GM18519 (cell line): ENCODE measurements at regions not wholly inside any gene's neighbourhood (a gene's known extent, or its start where the extent isn't known, plus 50 kb on each side); places are given as distances from the start of the nearest gene placed in this dataset.
"Not testable (repeated sequence)": the region's sequence is repeated elsewhere in the genome, so short reads cannot be mapped to it uniquely, and the experiment has no call there.

Source experiments
- ATAC-seq: cut with Tn5 transposase; IDR thresholded peaks from one replicate; pipeline ENCODE4 v1.9.1; 2021; ENCODE audit warnings: mild to moderate bottlenecking, moderate library complexity; ENCODE audit not compliant: unreplicated experiment, low FRiP score

- ATAC-seq: no peak
Measured at GRCh38 chr10:84838851-84839250, 510.5 kb downstream of the CCSER2 start.

DNA sequence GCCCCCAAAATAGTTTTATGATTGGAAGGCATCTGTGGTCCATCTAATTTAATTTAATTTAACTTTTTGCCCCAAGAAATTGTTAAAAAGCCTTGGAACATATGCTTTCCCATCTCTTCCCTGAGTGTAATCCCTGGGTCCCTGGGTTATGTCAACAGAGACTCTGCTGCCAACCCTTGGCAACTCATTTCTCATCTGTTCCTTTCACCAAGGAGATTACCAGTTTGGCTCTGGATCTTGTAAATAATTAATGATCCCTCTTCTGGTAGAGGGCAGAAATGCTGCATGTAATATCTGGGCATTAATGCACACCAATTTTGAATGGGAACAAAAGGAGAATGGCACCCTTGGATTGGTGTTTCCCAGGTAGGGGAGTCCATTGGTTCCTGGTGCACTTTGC lies 514.2 kb downstream of the CCSER2 start:
- no peak for ATAC-seq

- ATAC-seq: no peak
Measured at GRCh38 chr10:84844461-84844860, 516.1 kb downstream of the CCSER2 start.

DNA sequence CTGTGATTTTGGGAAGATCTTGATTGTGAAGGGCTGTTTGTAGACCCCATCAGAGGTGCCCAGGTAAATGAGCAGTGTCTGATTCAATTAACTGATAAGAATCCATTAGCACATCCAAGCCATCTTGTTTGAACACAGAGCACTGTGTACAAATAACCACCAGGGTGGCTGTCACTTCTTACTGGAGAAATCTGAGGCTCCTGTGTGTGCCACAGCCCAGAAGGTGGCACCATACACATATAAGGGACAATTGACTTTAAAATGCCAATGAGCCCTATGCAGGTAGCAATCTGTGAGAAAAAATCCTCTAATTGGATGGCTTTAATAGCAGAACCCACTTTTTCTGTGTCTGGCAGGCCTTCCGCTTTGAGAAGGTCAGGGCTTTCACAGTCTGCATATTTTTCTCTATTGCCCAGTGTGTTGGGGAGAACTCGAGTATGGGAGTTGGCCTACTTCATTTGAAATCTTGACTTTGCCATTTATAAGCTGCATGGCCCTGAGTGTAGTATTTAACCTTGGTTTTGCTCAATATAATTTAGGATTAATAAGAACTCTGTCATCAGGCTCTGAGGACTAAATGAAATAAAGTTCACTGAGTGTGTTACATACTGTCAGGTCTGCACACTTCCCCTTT lies 517.4 kb downstream of the CCSER2 start:
- ATAC-seq: peak; percentile 76

DNA sequence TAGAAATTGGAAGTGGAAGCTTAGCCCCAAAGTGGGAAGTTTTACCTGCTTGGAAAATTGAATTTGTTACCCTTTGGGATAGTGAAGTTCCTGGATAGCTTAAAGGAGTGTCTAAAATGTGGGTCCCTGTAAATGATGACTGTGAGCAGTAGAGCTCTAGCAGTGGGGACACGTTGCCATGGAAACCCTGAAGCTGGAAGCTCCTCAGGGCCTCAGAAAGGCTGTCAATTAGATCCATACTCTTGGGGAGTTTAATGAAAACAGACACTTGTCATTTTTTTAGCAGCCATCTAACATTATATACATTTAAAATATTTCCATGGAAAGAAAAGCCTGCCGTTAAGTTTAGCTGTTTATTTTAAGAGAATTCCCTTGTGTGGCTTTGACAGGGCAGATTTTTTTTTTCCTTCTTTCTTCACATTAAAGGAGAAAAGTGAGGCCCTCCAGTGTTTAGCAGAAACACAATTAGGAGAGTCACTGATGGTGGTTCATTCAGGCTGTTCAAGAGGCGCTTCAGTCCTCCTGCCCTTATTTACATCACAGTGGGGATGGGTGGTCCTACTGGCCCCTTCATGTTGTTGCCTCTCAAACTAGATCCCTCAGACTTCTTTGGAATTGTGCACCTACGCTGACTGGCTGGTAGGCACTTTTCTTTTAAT lies 518.4 kb downstream of the CCSER2 start:
- no peak for ATAC-seq

- ATAC-seq: no peak
Measured at GRCh38 chr10:84848967-84849366, 520.6 kb downstream of the CCSER2 start.

GRCh38 chr10:84850826-84851225 lies 522.4 kb downstream of the CCSER2 start:
- ATAC-seq: no peak

DNA sequence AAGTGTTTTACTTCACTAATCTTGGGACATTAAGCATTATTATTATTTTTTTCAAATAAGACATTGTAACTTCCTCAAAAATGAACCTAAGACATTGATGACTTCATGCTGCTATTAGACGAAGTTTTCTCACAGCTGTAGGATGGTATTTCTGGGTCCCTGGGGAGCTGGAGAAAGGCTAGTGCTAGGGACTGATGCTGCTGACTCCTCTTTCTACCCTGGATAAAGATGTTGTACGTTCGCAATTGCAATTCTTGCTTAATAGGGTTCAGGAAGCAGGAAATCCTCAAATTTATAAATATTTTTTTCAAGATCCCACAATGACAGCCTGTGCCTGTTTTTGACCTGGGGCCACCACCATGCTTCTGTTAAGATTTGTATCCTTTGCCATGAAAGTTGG lies 526.0 kb downstream of the CCSER2 start:
- ATAC-seq: no peak

DNA sequence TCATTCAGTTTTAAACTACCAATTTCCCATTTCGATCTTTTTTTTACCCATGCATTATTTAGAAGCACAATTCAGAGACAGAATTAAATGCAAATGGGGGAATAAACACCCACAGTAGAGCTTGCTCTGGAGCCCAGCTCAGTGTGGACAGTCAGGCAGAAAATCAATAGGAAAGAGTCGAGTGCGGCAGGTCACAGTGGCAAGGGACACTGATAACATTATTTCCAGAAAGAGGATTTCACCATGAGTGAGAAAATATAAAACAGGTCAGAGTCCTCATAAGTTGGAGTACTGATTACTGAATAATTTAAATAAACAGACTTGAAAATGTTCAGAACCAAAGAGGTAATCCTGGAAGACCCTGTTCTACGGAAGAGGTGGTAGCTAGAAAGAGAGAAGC lies 532.5 kb downstream of the CCSER2 start:
- ATAC-seq: no peak

GRCh38 chr10:84862551-84862950 lies 534.2 kb downstream of the CCSER2 start:
- ATAC-seq: no peak

DNA sequence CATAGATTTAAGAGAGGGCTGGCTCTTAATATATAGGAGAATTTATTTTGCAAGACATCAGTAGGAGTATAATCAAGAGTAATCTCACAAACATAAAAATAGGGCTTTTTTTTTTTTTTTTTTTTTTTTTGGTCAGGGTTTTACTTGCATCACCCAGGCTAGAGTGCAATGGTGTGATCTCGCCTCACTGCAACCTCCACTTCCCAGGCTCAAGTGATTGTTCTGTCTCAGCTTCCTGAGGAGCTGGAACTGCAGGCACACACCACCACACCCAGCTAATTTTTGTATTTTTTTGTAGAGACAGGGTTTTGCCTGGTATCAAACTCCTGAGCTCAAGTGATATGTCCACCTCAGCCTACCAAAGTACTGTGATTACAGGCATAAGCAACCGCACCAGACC lies 535.3 kb downstream of the CCSER2 start:
- no peak for ATAC-seq

GRCh38 chr10:84876116-84876999 lies 548.0 kb downstream of the CCSER2 start:
- ATAC-seq: no peak

DNA sequence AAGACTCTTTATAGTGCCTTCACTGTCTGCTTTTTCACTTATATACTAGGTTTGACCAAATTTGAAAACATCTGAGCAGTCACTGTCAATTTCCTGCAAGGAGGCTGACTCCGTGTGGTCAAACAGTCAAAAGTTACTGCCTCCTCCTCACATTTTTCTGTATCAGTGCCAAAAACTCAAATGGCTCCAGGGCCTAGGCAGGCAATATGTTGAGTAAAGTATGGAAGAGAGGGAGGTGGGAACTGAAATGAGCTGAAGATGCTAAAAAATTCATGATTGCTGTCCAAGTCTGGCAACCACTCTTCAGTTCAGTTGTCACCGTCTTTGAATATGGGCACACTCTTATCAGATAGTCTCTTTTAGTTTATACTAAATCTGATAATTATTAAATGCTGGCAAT lies 551.6 kb downstream of the CCSER2 start:
- ATAC-seq: no peak

- ATAC-seq: not testable (repeated sequence)
Measured at GRCh38 chr10:84881696-84882095, 553.3 kb downstream of the CCSER2 start.

DNA sequence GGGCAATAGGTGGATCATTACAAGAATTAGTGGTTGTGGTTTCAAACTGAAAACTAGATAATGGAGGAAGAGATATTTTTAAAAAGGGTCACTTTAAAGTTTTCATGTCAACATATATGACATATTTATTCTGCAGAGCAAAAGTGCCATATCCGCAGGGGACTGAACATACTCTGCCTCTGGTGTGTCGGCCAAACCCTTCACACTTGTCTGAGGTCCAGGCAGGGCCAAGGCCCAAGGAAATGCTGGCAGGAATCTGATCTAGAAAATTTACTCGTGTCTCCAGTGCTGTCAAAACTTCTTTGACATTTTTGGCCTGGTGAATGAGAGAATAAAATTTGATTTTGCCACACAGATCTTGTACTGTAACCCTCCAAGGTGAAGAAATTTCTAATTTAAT lies 562.3 kb downstream of the CCSER2 start:
- ATAC-seq: no peak

GRCh38 chr10:84891631-84892030 lies 563.2 kb downstream of the CCSER2 start:
- ATAC-seq: no peak

DNA sequence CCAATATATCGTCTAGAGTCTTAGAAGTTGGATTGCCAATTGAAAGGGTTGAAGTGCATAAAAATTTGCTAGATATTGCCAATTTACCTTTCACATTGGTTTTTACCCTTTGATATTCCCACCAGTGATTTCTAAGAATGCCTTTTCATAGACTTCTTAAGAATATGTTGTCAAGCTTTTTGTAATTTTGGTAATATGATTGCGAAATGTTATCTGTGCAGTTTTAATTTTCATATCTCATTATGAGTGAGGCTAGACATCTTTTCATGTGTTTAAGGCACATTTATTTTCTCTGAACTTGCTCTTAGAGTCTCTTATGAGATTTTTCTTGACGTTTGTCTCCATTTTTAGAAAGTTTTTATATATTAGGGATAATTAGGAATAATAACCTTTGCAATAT lies 567.2 kb downstream of the CCSER2 start:
- ATAC-seq: no peak

GRCh38 chr10:84896909-84897308 lies 568.5 kb downstream of the CCSER2 start:
- ATAC-seq: no peak

GRCh38 chr10:84899268-84899667 lies 570.9 kb downstream of the CCSER2 start:
- ATAC-seq: no peak

GRCh38 chr10:84900141-84900540 lies 571.8 kb downstream of the CCSER2 start:
- no peak for ATAC-seq

DNA sequence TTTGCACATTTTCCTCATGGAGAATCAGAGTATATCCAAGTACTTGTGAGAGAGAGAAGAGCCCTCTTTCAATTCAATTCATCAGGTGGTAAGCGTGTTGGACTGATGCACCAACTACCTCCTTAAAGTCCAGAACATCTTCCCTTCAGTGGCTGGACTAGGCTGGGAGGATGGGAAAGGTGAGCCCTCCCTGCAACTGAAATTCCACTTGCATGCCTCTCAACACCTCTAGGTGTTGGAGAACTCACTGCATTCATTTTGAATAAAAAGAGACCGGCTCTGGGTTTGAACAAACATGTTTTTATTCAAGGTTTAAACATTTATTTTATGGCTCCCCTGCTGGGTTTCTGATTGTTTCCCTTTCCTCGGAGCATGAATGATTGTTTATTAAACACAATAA lies 573.5 kb downstream of the CCSER2 start:
- ATAC-seq: no peak

DNA sequence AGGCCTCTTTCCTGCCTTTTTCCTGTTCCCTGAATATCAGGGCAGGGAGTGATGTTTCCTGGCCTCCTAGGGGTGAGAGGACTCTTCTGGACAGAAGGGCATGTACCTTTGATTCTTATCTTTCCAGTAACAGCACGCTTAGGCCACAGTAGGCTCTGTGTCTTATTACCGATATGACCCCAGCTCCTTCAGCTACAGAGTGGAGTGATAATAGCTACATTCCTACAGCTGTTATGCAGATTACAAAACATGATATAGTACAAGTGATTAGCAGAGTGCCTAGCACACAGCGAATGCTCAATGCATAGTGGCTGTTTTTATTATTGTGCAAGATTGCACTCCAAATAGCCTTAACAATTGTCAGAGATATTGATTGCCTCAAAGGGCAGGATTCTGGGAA lies 574.2 kb downstream of the CCSER2 start:
- ATAC-seq: no peak
